ENCODE measurements at regions not wholly inside any gene's neighbourhood (a gene's known extent, or its start where the extent isn't known, plus 50 kb on each side); places are given as distances from the start of the nearest gene placed in this dataset.

DNA sequence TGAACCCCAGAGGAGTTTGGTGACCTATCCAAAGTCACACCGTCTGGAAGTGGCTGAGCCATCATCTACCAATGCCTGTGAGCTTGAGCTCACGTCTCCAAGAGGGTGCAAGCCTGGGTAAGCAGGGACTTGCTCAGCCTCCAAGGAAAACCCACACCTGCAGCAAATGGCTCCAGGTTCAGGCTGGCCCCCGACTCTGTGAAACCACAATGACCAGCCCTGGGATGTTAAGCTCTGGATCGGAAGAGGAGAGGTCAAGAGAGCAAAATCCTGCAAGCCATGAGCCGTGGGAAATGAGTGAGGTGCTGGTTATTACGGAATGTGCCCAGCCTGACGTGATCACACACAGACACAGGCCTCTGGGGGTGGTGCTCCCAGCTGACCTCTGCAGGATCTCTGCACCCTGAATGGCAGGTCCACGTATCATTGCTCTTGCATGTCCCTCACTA is 94.1 kb upstream of the OTOS start:
- TF ChIP-seq, protein P1, sequence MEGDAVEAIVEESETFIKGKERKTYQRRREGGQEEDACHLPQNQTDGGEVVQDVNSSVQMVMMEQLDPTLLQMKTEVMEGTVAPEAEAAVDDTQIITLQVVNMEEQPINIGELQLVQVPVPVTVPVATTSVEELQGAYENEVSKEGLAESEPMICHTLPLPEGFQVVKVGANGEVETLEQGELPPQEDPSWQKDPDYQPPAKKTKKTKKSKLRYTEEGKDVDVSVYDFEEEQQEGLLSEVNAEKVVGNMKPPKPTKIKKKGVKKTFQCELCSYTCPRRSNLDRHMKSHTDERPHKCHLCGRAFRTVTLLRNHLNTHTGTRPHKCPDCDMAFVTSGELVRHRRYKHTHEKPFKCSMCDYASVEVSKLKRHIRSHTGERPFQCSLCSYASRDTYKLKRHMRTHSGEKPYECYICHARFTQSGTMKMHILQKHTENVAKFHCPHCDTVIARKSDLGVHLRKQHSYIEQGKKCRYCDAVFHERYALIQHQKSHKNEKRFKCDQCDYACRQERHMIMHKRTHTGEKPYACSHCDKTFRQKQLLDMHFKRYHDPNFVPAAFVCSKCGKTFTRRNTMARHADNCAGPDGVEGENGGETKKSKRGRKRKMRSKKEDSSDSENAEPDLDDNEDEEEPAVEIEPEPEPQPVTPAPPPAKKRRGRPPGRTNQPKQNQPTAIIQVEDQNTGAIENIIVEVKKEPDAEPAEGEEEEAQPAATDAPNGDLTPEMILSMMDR (conservative IDR thresholded peaks at IDR 0.05; ENCODE audit: low read depth, low read length) = no peak
- no peak for TF ChIP-seq EZH2phosphoT487 (IDR thresholded peaks at IDR 0.05; ENCODE audit: borderline replicate concordance, low read length)
